ENCODE measurements at regions not wholly inside any gene's neighbourhood (a gene's known extent, or its start where the extent isn't known, plus 50 kb on each side); places are given as distances from the start of the nearest gene placed in this dataset.

DNA sequence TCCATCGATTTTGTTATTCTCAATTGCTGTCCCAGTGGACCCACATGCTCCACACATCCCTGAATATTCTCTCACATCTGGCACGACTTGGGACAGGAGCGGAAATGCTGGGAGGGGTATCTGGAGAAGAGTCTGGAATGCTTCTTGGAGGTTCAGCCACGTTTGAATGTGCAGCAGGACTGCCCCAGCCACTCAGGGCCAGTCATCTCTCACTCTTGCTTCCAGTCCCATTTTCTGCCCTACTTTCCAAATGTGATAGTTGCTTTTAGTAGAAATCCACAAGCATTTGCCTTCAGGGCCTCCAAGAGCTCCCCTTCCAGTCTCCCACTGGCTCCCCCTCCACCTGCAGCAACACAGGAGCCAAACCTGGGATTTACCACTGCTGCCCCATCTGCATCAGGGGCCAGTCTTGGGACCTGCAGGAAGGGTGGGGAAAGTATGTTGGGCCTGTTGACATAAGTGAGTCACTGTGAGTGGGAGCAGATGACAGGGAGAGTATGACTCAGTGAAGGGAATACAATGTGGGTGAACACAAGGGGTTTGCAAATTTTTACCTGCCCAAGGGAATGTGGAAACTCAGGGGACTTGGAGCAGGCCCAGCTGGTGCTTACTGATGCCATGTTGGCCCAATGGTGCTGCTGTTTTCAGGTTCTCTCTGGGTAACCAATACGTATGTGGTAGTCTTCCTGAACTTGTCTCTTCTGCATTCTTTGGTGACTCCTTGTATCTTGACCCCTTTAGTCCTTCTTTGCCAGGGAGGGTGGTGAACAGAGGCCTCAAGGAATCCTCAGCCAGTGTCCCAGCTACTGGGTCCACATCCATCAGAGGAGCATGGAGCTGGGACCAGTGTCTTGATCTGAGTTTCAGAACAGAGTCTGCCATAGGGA, 78.8 kb upstream of the CRHR1 start:
- no peak for TF ChIP-seq POLR2A (IDR thresholded peaks at IDR 0.05)
- TF ChIP-seq, protein P1, sequence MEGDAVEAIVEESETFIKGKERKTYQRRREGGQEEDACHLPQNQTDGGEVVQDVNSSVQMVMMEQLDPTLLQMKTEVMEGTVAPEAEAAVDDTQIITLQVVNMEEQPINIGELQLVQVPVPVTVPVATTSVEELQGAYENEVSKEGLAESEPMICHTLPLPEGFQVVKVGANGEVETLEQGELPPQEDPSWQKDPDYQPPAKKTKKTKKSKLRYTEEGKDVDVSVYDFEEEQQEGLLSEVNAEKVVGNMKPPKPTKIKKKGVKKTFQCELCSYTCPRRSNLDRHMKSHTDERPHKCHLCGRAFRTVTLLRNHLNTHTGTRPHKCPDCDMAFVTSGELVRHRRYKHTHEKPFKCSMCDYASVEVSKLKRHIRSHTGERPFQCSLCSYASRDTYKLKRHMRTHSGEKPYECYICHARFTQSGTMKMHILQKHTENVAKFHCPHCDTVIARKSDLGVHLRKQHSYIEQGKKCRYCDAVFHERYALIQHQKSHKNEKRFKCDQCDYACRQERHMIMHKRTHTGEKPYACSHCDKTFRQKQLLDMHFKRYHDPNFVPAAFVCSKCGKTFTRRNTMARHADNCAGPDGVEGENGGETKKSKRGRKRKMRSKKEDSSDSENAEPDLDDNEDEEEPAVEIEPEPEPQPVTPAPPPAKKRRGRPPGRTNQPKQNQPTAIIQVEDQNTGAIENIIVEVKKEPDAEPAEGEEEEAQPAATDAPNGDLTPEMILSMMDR (IDR thresholded peaks at IDR 0.05) = no peak

Data from testis (tissue), 2 donors.